K562 (cell line): ENCODE measurements at regions not wholly inside any gene's neighbourhood (a gene's known extent, or its start where the extent isn't known, plus 50 kb on each side); places are given as distances from the start of the nearest gene placed in this dataset.

Experiments used
- CBX5 ChIP-seq: IDR thresholded peaks from 2 replicates; pipeline ENCODE4 v1.6.1; 2014; ENCODE audit warnings: low read depth, borderline replicate concordance
- CTCF ChIP-seq, 3 experiments: IDR thresholded peaks in 2 of 3; conservative IDR thresholded peaks in 1 of 3; 2 replicates each; pipeline ENCODE4 v1.5.1; 2011 to 2012; ENCODE audit warnings: low read length in 3 of 3, mild to moderate bottlenecking in 3 of 3, control low read depth in 2 of 3, improper control_type of control experiment in 1 of 3, inconsistent platforms in 1 of 3, low read depth in 1 of 3, mixed read lengths in 1 of 3, moderate library complexity in 1 of 3; ENCODE audit not compliant: insufficient read depth in 2 of 3
- IRF1 ChIP-seq: sonication (generic); formaldehyde crosslinking; IDR thresholded peaks from 2 replicates; pipeline ENCODE4 v1.8.0; 2022; ENCODE audit warnings: missing genetic modification reagents, mild to moderate bottlenecking, borderline replicate concordance
- MAZ ChIP-seq, 2 experiments: fragments of 450-650 bp in 1 of 2; sonication (generic) in 1 of 2; formaldehyde crosslinking; IDR thresholded peaks in 1 of 2; conservative IDR thresholded peaks in 1 of 2; 2 replicates each; pipeline versions ENCODE4 v1.4.0 to v1.5.0; 2020; ENCODE audit warnings: mild to moderate bottlenecking in 1 of 2, missing genetic modification reagents in 1 of 2
- TAF15 ChIP-seq: fragments of 200-400 bp; formaldehyde crosslinking; IDR thresholded peaks from 2 replicates; pipeline ENCODE4 v1.6.1; 2017; ENCODE audit warnings: mild to moderate bottlenecking, low read depth, low read length, moderate library complexity
- TAF7 ChIP-seq: fragments of 450-650 bp; IDR thresholded peaks from 2 replicates; pipeline ENCODE4 v1.6.1; 2016; ENCODE audit warnings: missing genetic modification characterization, missing compliant biosample characterization

- TF ChIP-seq TAF15, result no peak
- TF ChIP-seq CTCF (IDR thresholded peaks at IDR 0.05 in 2 of 3, conservative IDR thresholded peaks at IDR 0.05 in 1 of 3; ENCODE audit: insufficient read depth in 2 of 3, low read depth in 1 of 3, low read length in 3 of 3), result no peak
- no peak for TF ChIP-seq CBX5
- no peak for TF ChIP-seq TAF7 (tag)
- no peak for TF ChIP-seq IRF1 (CRISPR knock-in tag)
- no peak for TF ChIP-seq MAZ (CRISPR knock-in tag; conservative IDR thresholded peaks at IDR 0.05 in 1 of 2, IDR thresholded peaks at IDR 0.05 in 1 of 2)
Measured at GRCh38 chr11:82183346-82183745, 550.3 kb downstream of the FAM181B start.
